Glomerular endothelial cell (primary cell): ENCODE measurements at regions not wholly inside any gene's neighbourhood (a gene's known extent, or its start where the extent isn't known, plus 50 kb on each side); places are given as distances from the start of the nearest gene placed in this dataset.

Experiments used
- DNase-seq: peaks from one replicate; pipeline ENCODE4 v3.0.0-alpha.2; 2011; ENCODE audit warnings: low read depth, low spot score; ENCODE audit errors: extremely low read depth

- no peak for DNase-seq
These were observed 331.5 kb downstream of the PRDM2 start for GRCh38 chr1:14031461-14031860.

GRCh38 chr1:14034506-14034905, 334.5 kb downstream of the PRDM2 start:
- DNase-seq = no peak

- DNase-seq = no peak
These were observed 337.3 kb downstream of the PRDM2 start for GRCh38 chr1:14037101-14037847.

GRCh38 chr1:14039582-14040430, 339.8 kb downstream of the PRDM2 start:
- no peak for DNase-seq

- no peak for DNase-seq
These were observed 350.0 kb downstream of the PRDM2 start for GRCh38 chr1:14049965-14050364.

- DNase-seq = no peak
These were observed 355.6 kb downstream of the PRDM2 start for GRCh38 chr1:14055442-14056223.

- no peak for DNase-seq
These were observed 357.7 kb downstream of the PRDM2 start for GRCh38 chr1:14057640-14058039.

GRCh38 chr1:14061204-14061603, 361.2 kb downstream of the PRDM2 start:
- no peak for DNase-seq

- no peak for DNase-seq
These were observed 361.7 kb downstream of the PRDM2 start for GRCh38 chr1:14061722-14062121.

- DNase-seq = no peak
These were observed 362.7 kb downstream of the PRDM2 start for GRCh38 chr1:14062669-14063068.

GRCh38 chr1:14064649-14065442, 364.9 kb downstream of the PRDM2 start:
- DNase-seq = no peak

- no peak for DNase-seq
These were observed 365.5 kb downstream of the PRDM2 start for GRCh38 chr1:14065486-14065885.

- DNase-seq = no peak
These were observed 367.0 kb downstream of the PRDM2 start for GRCh38 chr1:14067036-14067435.

- DNase-seq = no peak
These were observed 367.7 kb downstream of the PRDM2 start for GRCh38 chr1:14067711-14068110.

GRCh38 chr1:14071581-14071980, 371.6 kb downstream of the PRDM2 start:
- DNase-seq = no peak

GRCh38 chr1:14080653-14081052, 380.7 kb downstream of the PRDM2 start:
- no peak for DNase-seq

GRCh38 chr1:14082331-14082730, 382.3 kb downstream of the PRDM2 start:
- DNase-seq = no peak

GRCh38 chr1:14083277-14083676, 383.3 kb downstream of the PRDM2 start:
- DNase-seq = no peak

GRCh38 chr1:14083706-14084105, 383.7 kb downstream of the PRDM2 start:
- DNase-seq = no peak

- DNase-seq = no peak
These were observed 390.1 kb downstream of the PRDM2 start for GRCh38 chr1:14090062-14090461.

GRCh38 chr1:14090531-14090930, 390.5 kb downstream of the PRDM2 start:
- no peak for DNase-seq
